Body of pancreas (tissue), 4 donors: ENCODE measurements at regions not wholly inside any gene's neighbourhood (a gene's known extent, or its start where the extent isn't known, plus 50 kb on each side); places are given as distances from the start of the nearest gene placed in this dataset.

ENCODE experiments used
- POLR2A ChIP-seq, 3 donors: fragments of 450-650 bp; IDR thresholded peaks; one replicate each; pipeline ENCODE4 v1.6.1; 2016; ENCODE audit warnings: antibody characterized with exemption in 3 of 3, mild to moderate bottlenecking in 2 of 3
- TF ChIP-seq, protein P1 (sequence below), 7 experiments: fragments of 450-650 bp in 4 of 7; fragments of 200-600 bp in 3 of 7; sonication (generic) in 3 of 7; IDR thresholded peaks; one replicate each; pipeline ENCODE4 v1.5.1; 2016 to 2019; ENCODE audit warnings: antibody characterized with exemption in 7 of 7

DNA sequence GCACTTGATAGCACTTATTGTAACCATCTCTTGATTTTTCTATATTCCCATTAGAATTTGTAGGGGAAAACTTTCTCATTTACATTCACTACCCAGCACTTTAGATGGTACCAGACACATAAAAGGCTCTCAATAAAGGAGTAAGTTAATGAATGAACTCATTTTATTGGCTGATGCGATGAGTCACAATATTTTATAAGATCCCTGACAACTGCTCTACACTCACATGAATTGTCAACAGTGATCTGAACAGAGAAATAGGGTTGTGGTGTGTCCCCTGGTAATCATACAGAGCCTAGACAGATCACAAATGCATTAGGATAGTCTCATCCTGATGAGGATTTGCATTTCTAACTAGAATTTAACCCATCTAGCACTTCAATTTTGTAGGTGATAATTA is 567.6 kb upstream of the ARPP21 start:
- TF ChIP-seq POLR2A (IDR thresholded peaks at IDR 0.05), result no peak
- TF ChIP-seq, protein P1, sequence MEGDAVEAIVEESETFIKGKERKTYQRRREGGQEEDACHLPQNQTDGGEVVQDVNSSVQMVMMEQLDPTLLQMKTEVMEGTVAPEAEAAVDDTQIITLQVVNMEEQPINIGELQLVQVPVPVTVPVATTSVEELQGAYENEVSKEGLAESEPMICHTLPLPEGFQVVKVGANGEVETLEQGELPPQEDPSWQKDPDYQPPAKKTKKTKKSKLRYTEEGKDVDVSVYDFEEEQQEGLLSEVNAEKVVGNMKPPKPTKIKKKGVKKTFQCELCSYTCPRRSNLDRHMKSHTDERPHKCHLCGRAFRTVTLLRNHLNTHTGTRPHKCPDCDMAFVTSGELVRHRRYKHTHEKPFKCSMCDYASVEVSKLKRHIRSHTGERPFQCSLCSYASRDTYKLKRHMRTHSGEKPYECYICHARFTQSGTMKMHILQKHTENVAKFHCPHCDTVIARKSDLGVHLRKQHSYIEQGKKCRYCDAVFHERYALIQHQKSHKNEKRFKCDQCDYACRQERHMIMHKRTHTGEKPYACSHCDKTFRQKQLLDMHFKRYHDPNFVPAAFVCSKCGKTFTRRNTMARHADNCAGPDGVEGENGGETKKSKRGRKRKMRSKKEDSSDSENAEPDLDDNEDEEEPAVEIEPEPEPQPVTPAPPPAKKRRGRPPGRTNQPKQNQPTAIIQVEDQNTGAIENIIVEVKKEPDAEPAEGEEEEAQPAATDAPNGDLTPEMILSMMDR (IDR thresholded peaks at IDR 0.05), result no peak
